Kidney (tissue), 13 donors: ENCODE measurements at regions not wholly inside any gene's neighbourhood (a gene's known extent, or its start where the extent isn't known, plus 50 kb on each side); places are given as distances from the start of the nearest gene placed in this dataset.

ENCODE experiments used
- DNase-seq, 5 donors: peaks; one replicate each; pipeline ENCODE4 v3.0.0-alpha.2; 2013 to 2020
- FAIRE-seq: peaks from 2 replicates; lab custom pipeline; 2012; peaks lifted over from hg19 to GRCh38; lab: Jason Lieb, UNC
- H3K27ac ChIP-seq, 2 donors: one replicate each; pipeline ENCODE4 v1.7.0; 2013; ENCODE audit warnings: low read depth in 2 of 2, low read length in 2 of 2, inconsistent platforms in 1 of 2
- H3K27me3 ChIP-seq: one replicate; pipeline ENCODE4 v1.7.1; 2013; ENCODE audit warnings: low read length, inconsistent platforms; ENCODE audit not compliant: control insufficient read depth, insufficient read depth
- H3K36me3 ChIP-seq, 3 donors: one replicate each; pipeline versions ENCODE4 v1.7.0 to v1.7.1; 2013; ENCODE audit warnings: low read length in 3 of 3, control low read depth in 1 of 3, inconsistent platforms in 1 of 3; ENCODE audit not compliant: insufficient read depth in 3 of 3, control insufficient read depth in 2 of 3
- H3K4me1 ChIP-seq, 3 donors: one replicate each; pipeline versions ENCODE4 v1.7.0 to v1.7.1; 2013; ENCODE audit warnings: low read length in 3 of 3, inconsistent platforms in 1 of 3, low read depth in 1 of 3; ENCODE audit not compliant: control insufficient read depth in 2 of 3, insufficient read depth in 2 of 3
- H3K4me3 ChIP-seq, 3 donors: one replicate each; pipeline versions ENCODE4 v1.7.0 to v1.8.1; 2013; ENCODE audit warnings: low read length in 3 of 3, control low read depth in 1 of 3, inconsistent platforms in 1 of 3
- H3K9ac ChIP-seq, 3 donors: one replicate each; pipeline versions ENCODE4 v1.7.0 to v1.7.1; 2013; ENCODE audit warnings: low read length in 3 of 3, control low read depth in 1 of 3, inconsistent platforms in 1 of 3
- H3K9me3 ChIP-seq, 3 donors: one replicate each; pipeline versions ENCODE4 v1.7.0 to v1.7.1; 2013; ENCODE audit warnings: low read length in 3 of 3, control low read depth in 1 of 3, inconsistent platforms in 1 of 3; ENCODE audit not compliant: control insufficient read depth in 2 of 3, insufficient read depth in 1 of 3
- CTCF ChIP-seq: IDR thresholded peaks from 3 replicates; pipeline ENCODE4 v1.5.1; 2012; ENCODE audit warnings: mild to moderate bottlenecking, moderate library complexity, borderline replicate concordance; ENCODE audit not compliant: insufficient read depth; ENCODE audit errors: extremely low read depth
- intact Hi-C: fragments of 100-400 bp; cut with DNase I; formaldehyde crosslinking; loops from one replicate; pipeline ENCODE4 v1.11.1; 2022
- donor health status: control.
- donor health status: control.
- donor health status: control.
- donor health status: control.
- donor health status: control.
- donor health status: DM: yes; HTN: yes; CAD: no.
- donor health status: Normal renal cell carcinoma (clear cell type).

- intact Hi-C loops: no loop called here
- Histone ChIP-seq H3K4me1 (no peaks in the 10 kb centered on the region), H3K27me3 (no peaks in the 10 kb centered on the region), H3K36me3 (no peaks in the 10 kb centered on the region), H3K27ac (no peak overlapping the region), H3K4me3 (no peak overlapping the region), H3K9me3 (no peaks in the 10 kb centered on the region), H3K9ac (no peak overlapping the region)
- no peak for TF ChIP-seq CTCF
- no peak for FAIRE-seq
- no peak for DNase-seq
These were observed 323.9 kb downstream of the NNT start for GRCh38 chr5:43926923-43927322.

- no peak for DNase-seq
- Histone ChIP-seq H3K27ac (no peak overlapping the region), H3K4me3 (no peak overlapping the region), H3K4me1 (no peaks in the 10 kb centered on the region), H3K27me3 (no peaks in the 10 kb centered on the region), H3K9ac (no peak overlapping the region), H3K36me3 (no peaks in the 10 kb centered on the region), H3K9me3 (peaks cover 0 to 9% (median 3%) of the 10 kb centered on the region in 3 donors)
- no peak for TF ChIP-seq CTCF
- intact Hi-C loops: no loop called here
- no peak for FAIRE-seq
These were observed 317.4 kb downstream of the NNT start for GRCh38 chr5:43920422-43920821.

DNA sequence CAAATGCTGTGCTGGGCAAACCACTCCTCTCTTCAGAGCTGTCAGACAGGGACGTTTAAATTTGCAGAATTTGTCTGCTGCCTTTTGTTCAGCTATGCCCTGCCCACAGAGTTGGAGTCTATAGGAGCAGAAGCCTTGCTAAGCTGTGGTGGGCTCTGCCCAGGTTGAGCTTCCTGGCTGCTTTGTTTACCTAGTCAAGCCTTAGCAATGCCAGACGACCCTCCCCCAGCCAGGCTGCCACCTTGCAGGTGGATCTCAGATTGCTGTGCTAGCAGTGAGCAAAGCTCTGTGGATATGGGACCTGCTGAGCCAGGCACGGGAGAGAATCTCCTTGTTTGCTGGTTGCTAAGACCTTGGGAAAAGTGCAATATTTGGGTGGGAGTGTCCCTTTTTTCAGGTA lies 314.9 kb downstream of the NNT start:
- peaks cover 0 to 9% (median 3%) of the 10 kb centered on the region in 3 donors for H3K9me3 ChIP-seq
- no peaks in the 10 kb centered on the region for H3K4me1 ChIP-seq
- intact Hi-C loops: no loop called here
- DNase-seq: peak in 1 of 5 donors; percentile 62
- no peak for FAIRE-seq
- H3K36me3 ChIP-seq: no peaks in the 10 kb centered on the region
- no peak overlapping the region for H3K27ac ChIP-seq
- H3K4me3 ChIP-seq: no peak overlapping the region
- TF ChIP-seq CTCF: no peak
- no peaks in the 10 kb centered on the region for H3K27me3 ChIP-seq
- no peak overlapping the region for H3K9ac ChIP-seq

DNA sequence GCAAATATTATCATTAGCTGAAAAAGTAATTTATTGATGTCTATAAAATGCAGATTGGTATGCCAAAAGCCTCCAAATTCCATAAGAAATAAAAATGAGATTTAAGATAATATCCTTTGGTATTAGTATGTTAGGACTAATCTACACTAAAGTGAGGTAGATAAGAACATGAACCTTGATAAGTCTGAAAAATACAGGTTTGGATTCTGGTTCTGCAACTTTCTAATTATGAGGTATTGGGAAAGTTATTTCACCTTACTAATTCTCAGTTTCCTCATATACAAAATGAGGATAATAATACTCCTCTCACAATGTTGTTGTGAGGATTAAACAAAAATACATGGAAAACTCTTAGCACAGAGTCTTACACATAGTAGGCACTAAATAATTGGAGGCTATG lies 300.1 kb downstream of the NNT start:
- no peak for DNase-seq
- H3K27ac ChIP-seq: no peak overlapping the region

More for the DNA sequence above, 300.1 kb downstream of the NNT start:
- no peak for TF ChIP-seq CTCF
- intact Hi-C loops: no loop called here
- H3K4me1 ChIP-seq: no peaks in the 10 kb centered on the region
- H3K27me3 ChIP-seq: no peaks in the 10 kb centered on the region
- no peaks in the 10 kb centered on the region for H3K36me3 ChIP-seq
- FAIRE-seq: no peak
- H3K9ac ChIP-seq: no peak overlapping the region
- H3K9me3 ChIP-seq: no peaks in the 10 kb centered on the region
- H3K4me3 ChIP-seq: no peak overlapping the region
